ENCODE measurements at regions not wholly inside any gene's neighbourhood (a gene's known extent, or its start where the extent isn't known, plus 50 kb on each side); places are given as distances from the start of the nearest gene placed in this dataset.

- no peak overlapping the region for H3K27ac ChIP-seq
- no peak overlapping the region for H3K4me3 ChIP-seq (ENCODE audit: low read depth, low read length)
- TF ChIP-seq CTCF (IDR thresholded peaks at IDR 0.05; ENCODE audit: low read depth, low read length, missing control alignments): no peak
- H3K27me3 ChIP-seq (replicated peaks): no peaks in the 10 kb centered on the region
- in situ Hi-C loops (cut with HindIII; ENCODE audit: low pct_ligation_motif_present, low sequenced_read_pairs): no loop called here
- no peak for DNase-seq
- H3K36me3 ChIP-seq (replicated peaks): no peaks in the 10 kb centered on the region
These were observed 205.3 kb downstream of the ZFP36L2 start for GRCh38 chr2:43020990-43021669.

- no peak for TF ChIP-seq CTCF (IDR thresholded peaks at IDR 0.05; ENCODE audit: low read depth, low read length, missing control alignments)
- in situ Hi-C loops (cut with HindIII; ENCODE audit: low pct_ligation_motif_present, low sequenced_read_pairs): no loop called here
- H3K27ac ChIP-seq: no peak overlapping the region
- H3K36me3 ChIP-seq (replicated peaks): no peaks in the 10 kb centered on the region
- no peaks in the 10 kb centered on the region for H3K27me3 ChIP-seq (replicated peaks)
- no peak overlapping the region for H3K4me3 ChIP-seq (ENCODE audit: low read depth, low read length)
- DNase-seq: no peak
These were observed 206.1 kb downstream of the ZFP36L2 start for GRCh38 chr2:43020296-43020695.

GRCh38 chr2:43019536-43020183 is 206.7 kb downstream of the ZFP36L2 start:
- DNase-seq: no peak
- no peaks in the 10 kb centered on the region for H3K36me3 ChIP-seq (replicated peaks)
- in situ Hi-C loops (cut with HindIII; ENCODE audit: low pct_ligation_motif_present, low sequenced_read_pairs): no loop called here
- TF ChIP-seq CTCF (IDR thresholded peaks at IDR 0.05; ENCODE audit: low read depth, low read length, missing control alignments): no peak
- H3K4me3 ChIP-seq (ENCODE audit: low read depth, low read length): no peak overlapping the region
- no peaks in the 10 kb centered on the region for H3K27me3 ChIP-seq (replicated peaks)
- no peak overlapping the region for H3K27ac ChIP-seq

GRCh38 chr2:43019025-43019367 is 207.4 kb downstream of the ZFP36L2 start:
- no peak overlapping the region for H3K27ac ChIP-seq
- no peak for TF ChIP-seq CTCF (IDR thresholded peaks at IDR 0.05; ENCODE audit: low read depth, low read length, missing control alignments)
- H3K27me3 ChIP-seq (replicated peaks): no peaks in the 10 kb centered on the region
- DNase-seq: no peak
- H3K4me3 ChIP-seq (ENCODE audit: low read depth, low read length): no peak overlapping the region
- in situ Hi-C loops (cut with HindIII; ENCODE audit: low pct_ligation_motif_present, low sequenced_read_pairs): no loop called here
- no peaks in the 10 kb centered on the region for H3K36me3 ChIP-seq (replicated peaks)

GRCh38 chr2:43018179-43019024 is 208.0 kb downstream of the ZFP36L2 start:
- no peaks in the 10 kb centered on the region for H3K36me3 ChIP-seq (replicated peaks)
- no peak for DNase-seq
- H3K27me3 ChIP-seq (replicated peaks): no peaks in the 10 kb centered on the region
- in situ Hi-C loops (cut with HindIII; ENCODE audit: low pct_ligation_motif_present, low sequenced_read_pairs): no loop called here
- H3K4me3 ChIP-seq (ENCODE audit: low read depth, low read length): no peak overlapping the region
- no peak for TF ChIP-seq CTCF (IDR thresholded peaks at IDR 0.05; ENCODE audit: low read depth, low read length, missing control alignments)
- H3K27ac ChIP-seq: no peak overlapping the region
